HG02759 (cell line): ENCODE measurements at regions not wholly inside any gene's neighbourhood (a gene's known extent, or its start where the extent isn't known, plus 50 kb on each side); places are given as distances from the start of the nearest gene placed in this dataset.
"Not testable (repeated sequence)": the region's sequence is repeated elsewhere in the genome, so short reads cannot be mapped to it uniquely, and the experiment has no call there.

Experiments used
- ATAC-seq: cut with Tn5 transposase; IDR thresholded peaks from one replicate; pipeline ENCODE4 v1.9.1; 2021; ENCODE audit warnings: mild to moderate bottlenecking, moderate library complexity; ENCODE audit not compliant: unreplicated experiment

DNA sequence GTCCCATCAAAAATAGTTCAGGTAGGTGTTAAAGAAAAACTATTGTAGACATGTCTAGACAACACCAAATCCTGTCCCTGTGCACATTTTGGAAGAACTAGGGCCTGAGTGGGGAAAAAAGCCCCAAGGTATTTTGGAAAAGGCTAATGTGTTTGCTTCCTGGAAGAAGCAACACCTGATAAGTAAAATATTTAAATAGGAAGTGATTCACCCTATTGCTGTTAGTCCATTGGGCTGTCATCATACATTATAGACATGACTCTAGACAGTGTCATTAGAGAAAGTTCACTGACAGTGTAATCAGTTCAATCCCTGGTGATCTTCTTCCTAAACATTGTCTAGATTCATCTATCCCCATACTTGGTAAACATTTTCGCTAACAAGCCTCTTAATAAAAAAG is 465.3 kb downstream of the CBLN4 start:
- no peak for ATAC-seq

DNA sequence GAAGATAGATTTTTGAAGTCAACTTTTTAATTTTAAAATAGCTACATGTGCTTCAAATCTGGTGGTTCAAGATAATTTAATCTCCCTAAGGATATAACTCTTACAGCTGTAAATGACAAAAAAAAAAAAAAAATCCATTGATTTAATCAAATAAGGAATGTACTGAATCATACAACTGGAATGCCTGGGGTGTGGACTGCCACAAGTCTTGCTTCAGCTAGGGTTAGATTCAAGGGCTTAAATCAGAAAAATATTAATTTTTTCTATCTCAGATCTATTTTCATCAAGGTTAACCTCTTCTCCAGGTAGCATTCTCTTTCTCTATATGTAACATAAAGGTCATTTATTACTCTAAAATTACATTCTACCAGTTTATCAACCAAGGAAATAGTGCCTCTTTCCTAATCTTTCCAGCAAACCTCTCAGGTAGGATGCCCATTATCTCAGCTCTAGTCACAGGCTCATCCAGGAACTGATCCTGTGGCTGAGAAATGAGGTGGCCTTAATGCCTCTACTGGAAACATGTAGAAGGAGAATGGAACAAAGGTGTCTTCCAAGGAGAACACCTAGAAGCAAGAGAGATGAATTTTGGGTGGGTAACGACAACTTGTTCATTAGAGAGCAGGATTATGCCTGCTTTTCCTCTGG is 466.9 kb downstream of the CBLN4 start:
- ATAC-seq = no peak

DNA sequence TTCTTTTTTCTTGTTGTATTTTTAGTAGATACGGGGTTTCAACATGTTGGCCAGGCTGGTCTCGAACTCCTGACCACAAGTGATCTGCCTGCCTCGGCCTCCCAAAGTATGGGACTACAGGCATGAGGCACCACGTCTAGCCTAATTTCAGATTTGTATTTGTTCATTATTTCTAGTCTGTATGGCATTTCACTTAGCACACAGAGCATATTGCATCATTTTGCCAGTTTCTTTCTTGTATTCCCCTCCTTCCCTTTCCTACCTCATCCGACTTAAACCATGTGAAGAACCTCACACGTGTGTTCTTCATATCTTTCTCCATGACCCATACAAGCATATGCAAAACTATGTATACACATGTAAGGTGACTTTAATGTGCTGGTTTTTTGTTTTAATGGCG is 470.0 kb downstream of the CBLN4 start:
- no peak for ATAC-seq

DNA sequence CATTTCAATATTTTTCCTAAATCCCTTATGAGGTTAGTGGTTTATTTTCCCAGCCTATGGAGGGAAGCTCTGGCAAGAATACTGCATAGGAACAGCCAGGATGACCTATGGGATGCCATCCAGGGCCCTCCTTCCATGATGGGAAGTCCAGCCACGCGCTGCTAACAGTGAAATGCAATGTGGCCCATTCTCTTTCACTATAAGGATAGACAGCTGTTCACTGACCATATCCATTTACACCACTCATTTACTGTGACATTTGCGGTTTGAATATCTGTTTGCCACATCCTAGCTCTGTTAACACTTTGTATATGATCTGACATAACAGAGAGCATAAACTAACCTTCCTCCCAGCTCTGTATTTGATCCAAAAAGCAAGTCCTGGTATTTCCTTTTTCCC is 471.7 kb downstream of the CBLN4 start:
- ATAC-seq = no peak

DNA sequence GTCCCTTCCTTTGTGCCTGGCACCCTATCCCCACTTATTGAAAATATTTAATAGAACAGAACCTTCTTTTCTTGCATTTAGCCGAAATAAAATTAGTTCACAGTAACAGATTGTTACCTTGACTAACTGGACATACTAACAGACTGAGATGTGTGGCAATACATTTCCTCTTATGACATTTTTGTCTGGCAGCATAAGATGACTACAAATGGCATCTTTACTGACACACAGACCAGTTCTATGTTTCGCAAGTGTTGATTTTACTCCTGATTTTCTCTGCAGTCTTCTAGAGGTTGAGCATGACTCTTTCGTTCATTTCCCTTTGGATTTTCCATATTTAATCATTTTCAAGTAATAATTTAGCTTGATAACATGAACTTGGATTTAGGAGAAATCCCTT is 474.6 kb downstream of the CBLN4 start:
- ATAC-seq = no peak

DNA sequence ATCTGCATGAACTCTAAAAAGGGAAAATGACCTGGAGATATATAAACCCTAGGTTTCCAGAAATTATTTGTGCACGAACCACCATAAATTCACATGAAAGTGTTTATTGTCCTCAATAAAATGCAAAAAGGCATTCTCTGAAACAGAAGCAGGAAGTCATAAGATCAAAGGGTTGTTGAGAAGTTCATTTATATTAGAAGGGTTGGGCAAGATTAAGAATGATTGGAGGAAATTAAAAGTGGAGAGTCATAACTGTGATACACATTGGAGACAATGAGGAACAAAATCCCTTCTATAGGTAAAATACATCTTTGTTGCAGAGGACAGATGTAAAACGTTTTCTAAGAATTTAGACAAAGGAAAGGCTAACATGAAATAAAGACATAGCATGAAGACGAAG is 476.8 kb downstream of the CBLN4 start:
- ATAC-seq = no peak

DNA sequence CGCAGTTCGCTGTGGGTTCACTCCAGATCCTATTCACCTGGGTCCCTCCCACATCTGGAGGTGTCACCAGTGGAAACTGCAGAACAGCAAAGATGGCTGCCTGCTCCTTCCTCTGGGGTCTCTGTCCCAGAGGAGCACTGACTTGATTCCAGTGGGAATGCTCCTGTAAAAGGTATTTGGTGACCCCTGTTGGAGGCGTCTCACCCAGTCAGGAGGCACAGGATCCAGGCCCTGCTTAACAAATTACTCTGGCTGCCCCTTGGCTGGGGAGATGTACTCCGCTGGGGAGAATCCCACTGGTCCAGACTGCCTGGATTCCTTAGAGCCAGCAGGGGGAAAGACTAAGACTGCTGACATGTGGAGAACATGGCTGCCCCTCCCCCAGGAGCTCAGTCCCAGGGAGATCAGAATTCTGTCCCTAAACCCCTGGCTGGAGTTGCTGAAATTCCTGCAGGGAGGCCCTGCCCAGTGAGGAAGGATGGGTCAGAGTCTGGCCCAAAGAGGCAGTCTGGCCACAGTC is 483.0 kb downstream of the CBLN4 start:
- no peak for ATAC-seq

DNA sequence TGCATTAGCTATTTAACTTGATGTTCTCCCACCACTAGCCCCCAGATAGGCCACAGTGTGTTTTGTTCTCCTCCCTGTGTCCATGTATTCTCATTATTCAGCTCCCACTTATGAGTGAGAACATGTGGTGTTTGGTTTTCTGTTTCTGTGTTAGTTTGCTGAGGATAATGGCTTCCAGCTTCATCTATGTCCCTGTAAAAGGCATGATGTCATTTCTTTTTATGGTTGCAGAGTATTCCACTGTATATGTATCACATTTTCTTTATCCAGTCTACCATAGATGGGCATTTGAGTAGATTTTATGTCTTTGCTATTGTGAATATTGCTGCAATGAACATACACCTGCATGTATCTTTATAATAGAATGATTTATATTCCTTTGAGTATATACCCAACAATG is 487.7 kb downstream of the CBLN4 start:
- ATAC-seq = not testable (repeated sequence)

DNA sequence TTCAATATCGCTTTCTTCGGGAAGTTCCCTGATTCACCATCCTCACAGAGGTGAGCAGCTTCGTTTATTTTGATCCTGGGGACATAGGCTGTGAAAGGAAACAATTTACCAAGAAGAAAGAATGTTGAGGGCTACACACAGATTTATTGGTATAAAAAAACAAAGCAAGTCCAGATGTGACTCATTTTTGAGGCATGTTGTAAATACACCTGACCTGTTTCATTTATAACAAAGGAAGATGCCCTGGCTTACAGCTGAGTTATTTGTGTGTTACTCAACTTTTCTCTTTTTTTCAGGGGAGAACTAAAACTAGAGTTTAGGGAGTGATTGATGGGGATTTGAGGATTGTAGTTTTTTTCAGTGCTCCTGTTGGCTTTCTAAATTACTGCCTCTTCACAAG is 489.5 kb downstream of the CBLN4 start:
- ATAC-seq = no peak

DNA sequence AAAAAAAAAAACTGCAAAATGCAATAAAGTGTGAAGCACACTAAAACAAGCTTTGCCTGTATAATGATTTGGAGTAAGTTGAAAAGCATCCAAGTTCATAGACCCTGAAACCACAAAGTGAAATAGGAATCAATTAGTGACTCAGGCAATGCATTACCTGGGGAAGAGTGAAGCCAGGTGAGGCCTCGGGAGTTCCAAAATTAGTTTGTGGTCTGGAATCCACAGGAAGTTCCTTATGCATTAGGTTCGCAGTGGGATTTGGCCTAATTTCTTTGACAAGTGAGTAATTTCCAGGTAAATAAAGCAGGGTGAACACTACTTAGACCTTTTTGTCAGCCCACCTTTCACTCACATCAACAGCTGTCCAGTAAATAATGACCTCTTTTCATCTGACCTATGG is 490.8 kb downstream of the CBLN4 start:
- ATAC-seq = no peak

DNA sequence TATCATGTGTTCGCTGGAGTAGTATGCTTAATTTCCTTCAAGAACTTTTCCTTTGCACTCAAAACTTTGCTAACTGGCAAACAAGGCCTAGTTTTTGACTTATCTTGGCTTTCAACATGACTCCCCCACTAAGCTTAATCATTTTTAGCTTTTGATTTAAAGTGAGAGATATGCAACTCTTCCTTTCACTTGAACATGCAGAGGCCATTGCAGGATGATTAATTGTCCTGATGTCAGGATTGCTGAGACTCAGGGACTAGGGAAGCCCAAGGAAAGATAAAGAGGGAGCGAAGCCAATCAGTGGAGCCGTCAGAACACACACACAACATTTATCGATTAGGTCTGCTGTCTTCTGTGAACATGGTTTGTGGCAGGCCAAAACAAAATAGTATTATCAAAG is 491.4 kb downstream of the CBLN4 start:
- no peak for ATAC-seq

DNA sequence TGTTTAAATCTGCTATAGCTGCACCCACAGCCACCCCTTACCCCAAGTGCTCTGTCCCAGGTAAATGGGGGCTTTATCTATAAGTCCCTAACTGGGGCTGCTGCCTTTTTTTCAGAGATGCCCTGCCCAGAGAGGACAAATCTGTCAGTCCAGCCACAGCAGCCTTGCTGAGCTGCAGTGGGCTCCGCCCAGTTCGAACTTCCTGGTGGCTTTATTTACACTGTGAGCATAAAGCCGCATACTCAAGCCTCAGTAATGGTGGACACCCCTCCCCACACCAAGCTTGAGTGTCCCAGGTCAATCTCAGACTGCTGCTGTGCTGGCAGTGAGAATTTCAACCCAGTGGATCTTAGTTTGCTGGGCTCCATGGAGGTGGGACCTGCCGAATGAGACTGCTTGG is 505.2 kb downstream of the CBLN4 start:
- ATAC-seq = no peak

DNA sequence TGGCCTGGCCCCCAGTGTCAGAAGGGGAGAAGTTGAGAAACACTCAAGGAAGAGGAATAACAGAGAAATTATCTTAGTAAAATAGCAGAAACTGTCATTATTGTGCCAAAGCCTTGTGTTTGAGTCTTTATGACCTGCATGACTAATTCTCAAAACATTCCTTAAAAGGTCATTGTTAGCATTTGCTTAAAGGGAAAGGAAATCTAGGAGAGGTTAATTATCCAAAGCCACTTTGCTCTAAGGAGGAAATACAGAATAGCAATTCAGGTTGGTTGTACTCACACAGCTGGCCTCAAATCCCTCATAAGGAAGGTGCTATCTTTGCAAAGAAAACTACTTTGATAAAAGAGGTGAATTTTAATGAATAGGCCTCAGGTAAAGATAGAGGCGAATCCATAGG is 516.7 kb downstream of the CBLN4 start:
- ATAC-seq = no peak

DNA sequence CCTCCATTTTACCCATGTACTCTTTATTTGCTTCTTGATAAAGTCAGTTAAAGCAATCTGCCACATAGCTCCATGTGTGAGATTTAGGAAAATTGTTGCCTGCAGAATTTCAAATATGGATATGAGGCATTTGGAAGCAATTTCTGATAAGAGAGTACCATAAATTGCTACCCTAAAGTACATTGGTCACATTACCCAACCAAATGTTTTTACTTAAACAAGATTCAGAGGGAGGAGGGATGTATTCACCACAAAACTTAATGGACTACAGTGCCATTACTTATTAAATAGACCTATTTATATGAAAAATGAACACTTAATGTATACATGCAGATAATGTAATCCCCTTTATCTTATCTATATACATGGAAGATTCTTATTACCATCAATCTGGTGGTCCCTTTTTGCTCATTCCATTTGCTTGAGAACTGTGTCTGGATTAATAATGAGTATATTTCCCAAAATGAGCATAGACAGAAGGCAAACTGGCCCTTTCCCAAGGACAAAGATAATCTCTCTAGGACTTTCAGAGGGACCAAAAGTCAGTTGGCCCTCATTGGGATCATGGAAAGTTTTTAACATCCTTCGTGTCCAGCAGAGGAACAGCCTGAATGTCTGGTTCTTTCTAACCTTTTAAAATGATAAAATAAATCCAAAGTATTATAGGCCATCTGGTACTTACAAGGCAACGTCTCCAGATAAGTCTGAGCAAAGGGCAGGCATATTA is 526.4 kb downstream of the CBLN4 start:
- ATAC-seq = no peak

DNA sequence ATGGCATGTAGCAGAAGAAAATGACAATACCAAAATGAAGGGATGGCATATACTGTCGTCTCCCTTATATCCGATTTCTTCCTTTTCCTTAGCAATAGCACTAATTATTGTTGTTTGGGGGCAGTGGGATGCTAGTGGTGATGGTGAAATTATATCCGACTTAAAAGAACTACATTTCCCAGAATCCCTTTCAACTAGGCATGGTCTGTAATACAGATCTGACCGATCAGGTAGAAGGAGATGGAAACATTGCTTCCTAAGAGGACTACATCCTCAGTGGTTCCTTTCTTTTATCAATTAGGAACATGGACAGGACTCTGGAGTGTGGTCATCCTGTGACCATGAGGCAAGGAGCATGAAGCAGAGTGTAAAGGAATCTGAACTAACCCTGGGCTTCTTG is 532.6 kb downstream of the CBLN4 start:
- ATAC-seq = no peak

DNA sequence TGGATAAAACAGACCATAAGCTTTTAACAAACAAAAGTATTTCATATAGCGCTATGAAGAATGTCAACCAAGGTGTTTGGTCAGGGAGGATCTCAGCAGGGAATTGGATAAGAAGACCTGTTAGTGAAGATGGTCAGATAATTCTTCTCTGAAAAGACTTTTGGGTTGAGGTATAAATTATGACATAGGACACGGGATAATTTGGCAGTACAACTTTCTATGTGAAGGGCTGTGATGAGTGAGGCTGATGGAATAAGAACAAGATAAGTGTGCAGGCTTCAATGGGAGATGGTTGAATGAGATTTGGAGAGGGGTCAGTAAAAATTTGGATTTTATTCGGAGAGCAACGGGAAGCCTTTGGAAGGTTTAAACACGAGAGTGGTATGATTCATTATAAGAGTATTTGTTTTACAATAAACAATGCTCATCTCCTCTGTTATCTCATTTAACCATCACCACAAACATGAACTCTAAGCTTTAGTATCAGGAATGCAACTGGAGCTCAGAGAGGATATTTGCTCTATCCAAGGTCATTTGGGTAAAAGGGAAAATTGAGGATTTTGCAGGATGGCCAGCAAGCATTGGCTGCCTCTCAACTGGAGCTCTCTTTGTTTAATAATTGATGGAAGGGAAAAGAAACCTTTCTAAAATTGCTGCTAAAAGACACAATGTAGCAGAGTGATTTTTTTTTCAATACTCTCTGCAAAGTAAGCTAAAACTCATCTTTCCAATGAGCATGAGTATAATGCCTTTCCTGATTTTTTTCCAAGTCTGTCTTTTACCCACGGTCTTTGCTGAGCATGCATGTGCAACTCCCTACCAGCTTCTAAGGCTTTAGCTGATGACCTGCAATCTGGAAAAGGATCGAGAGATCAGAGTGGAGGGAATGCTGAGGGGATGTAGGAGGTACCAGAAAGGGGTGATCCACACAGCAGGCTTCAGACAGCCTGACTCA is 534.0 kb downstream of the CBLN4 start:
- ATAC-seq = no peak

DNA sequence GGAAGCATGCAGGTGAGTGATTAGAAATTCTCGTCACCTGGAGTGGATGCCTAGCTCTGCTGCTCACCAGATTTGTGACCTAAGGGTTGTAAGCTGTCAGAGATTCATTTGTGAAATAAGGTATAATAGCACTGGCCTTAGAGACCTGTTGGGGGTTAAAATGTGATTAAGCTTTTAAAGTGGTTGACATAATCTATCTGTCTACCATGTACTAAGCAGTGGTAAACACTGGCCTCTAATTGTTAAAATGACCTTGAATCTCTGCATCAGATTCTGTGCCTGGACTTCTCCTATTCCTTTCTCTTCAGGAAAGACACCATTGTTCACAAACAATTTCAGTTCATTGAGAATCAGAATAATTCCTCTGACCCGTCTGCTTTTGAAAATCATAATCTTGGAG is 536.2 kb downstream of the CBLN4 start:
- no peak for ATAC-seq

DNA sequence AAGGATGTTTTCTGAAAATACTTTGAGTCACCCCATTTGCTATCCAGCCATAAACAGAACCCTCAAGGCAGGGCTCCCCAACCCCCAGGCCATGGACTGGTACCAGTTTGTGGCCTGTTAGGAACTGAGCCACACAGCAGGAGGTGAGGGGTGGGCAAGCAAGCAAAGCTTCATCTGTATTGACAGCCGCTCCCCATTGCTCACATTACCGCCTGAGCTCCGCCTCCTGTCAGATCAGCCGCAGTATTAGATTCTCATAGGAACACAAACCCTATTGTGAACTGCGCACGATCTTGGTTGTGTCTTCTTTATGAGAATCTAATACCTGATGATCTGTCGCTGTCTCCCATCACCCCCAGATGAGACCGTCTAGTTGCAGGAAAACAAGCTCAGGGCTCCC is 543.8 kb downstream of the CBLN4 start:
- no peak for ATAC-seq

DNA sequence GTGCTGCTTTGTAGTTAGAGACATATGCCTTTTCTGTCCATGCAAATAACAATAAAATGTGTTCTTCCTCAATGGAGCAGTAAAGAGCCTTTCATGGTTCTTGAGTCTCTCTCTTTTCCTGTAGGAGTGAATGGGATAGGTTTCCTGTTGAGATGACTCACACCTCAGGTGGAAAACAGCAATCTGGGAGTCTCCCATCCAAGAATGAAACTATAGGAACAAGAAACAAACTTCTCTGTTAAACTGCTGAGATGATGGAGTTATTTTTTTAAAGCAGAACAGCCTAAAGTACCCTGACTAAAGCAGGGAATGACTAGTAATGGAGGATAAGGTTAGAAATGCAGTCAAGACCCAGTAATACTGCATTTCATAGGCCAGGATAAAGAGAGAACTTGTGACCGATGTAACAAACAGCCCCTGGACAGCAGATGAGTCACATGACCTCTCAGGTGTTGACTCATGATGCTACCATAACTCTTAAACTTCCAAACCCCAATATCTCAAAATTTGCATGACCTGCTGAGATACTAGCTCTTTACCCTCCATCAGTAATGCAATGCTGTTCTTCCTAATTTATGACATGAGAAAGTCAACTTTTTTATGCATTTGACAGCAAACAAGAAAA is 548.9 kb downstream of the CBLN4 start:
- ATAC-seq = no peak

DNA sequence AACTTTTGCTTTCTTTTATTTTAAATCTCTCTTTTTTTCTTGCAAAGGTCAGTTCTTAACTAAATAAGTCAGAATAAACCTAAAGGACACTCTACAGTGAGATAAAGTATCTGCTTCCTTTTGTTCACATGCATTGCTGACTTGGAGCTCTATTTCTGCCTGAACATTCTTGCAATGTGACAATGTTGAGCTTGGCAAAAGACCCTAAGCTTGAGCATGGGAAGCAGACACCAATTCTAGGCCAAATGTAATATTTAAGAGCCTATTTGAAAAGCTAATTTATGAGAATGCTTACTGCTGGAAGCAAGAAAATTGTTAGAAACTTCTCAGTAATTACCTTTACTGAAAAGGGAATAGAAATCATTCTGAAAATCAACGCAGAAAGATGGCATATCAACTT is 556.2 kb downstream of the CBLN4 start:
- no peak for ATAC-seq

DNA sequence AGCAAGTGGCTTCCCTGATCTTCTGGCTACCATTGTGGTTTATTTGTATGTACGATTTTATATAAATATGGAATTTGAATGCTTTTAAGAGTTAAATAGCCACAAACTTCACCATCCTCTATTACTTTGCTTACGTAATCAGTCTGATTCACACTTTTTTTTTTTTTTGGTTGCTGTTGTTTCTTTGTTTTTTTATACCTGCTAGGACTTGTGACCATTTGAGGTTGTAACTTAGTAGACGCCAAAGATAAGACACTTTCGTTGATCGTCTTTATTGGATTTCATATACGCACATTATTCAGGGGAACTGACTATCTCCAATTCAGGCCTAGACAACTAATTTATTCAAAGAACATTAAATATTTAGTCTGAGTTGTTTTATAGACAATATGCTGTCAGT is 559.0 kb downstream of the CBLN4 start:
- no peak for ATAC-seq
